HFF-Myc (cell line): ENCODE measurements at regions not wholly inside any gene's neighbourhood (a gene's known extent, or its start where the extent isn't known, plus 50 kb on each side); places are given as distances from the start of the nearest gene placed in this dataset.

Experiments used
- DNase-seq: peaks from one replicate; pipeline ENCODE4 v3.0.0-alpha.2; 2011; ENCODE audit warnings: low read depth; ENCODE audit errors: extremely low read depth
- H3K4me3 ChIP-seq: replicated peaks from 2 replicates; pipeline ENCODE4 v1.5.1; 2011; ENCODE audit warnings: low read depth, mild to moderate bottlenecking, control low read depth, low read length
- TF ChIP-seq, protein P1 (sequence below): IDR thresholded peaks from 2 replicates; pipeline ENCODE4 v1.5.1; 2012; ENCODE audit warnings: mild to moderate bottlenecking, low read depth, low read length, control low read depth; ENCODE audit errors: missing control alignments

DNA sequence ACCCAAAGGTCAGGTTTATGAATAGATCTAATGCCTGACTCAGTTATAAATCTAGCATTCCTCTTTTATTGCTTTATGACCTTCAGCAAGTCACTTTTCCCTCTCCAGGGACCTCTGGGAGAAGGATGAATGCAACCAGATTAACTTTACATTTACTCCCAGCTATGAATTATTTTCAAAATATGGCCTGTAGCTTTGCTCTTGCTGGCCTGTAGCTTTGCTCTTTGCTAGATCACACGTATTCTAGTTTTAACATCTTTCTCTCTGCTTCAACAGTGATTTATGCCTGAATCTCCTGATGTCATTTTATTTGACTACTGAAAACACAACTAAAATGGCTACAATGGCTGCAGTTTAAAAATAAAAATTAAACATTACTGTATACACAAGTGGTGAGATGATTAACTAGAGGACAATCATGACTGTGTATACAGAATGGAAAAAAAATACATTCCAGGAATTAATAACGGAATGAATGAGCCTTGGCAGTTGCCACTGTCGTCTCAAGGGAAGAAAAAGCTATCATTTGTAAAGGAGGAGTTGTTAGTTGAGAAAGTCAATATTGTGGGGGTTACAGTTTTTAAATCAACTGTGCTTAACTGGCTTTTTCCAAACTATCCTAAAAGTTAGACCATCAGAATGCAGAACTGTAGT lies 434.5 kb upstream of the GOT2 start:
- no peak for DNase-seq
- H3K4me3 ChIP-seq: no peak overlapping the region
- TF ChIP-seq, protein P1, sequence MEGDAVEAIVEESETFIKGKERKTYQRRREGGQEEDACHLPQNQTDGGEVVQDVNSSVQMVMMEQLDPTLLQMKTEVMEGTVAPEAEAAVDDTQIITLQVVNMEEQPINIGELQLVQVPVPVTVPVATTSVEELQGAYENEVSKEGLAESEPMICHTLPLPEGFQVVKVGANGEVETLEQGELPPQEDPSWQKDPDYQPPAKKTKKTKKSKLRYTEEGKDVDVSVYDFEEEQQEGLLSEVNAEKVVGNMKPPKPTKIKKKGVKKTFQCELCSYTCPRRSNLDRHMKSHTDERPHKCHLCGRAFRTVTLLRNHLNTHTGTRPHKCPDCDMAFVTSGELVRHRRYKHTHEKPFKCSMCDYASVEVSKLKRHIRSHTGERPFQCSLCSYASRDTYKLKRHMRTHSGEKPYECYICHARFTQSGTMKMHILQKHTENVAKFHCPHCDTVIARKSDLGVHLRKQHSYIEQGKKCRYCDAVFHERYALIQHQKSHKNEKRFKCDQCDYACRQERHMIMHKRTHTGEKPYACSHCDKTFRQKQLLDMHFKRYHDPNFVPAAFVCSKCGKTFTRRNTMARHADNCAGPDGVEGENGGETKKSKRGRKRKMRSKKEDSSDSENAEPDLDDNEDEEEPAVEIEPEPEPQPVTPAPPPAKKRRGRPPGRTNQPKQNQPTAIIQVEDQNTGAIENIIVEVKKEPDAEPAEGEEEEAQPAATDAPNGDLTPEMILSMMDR: no peak

DNA sequence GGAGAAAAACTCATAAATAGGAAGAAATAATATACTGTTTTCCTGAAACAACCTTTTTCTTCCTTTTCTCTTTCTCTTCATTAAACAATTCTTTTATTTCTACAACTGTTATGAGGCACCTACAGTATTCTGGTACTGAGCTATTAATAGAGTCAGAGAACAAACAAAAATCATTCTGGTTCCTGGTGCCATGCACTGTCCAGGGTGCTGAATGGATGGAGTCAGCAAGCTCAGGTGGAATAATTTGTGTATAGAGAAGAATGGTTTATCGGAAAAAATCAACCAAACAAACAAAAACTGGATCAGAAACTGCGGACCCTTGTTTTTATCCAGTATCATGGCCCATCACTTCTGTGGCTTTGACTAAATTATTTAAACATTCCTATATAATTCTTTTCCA lies 430.3 kb upstream of the GOT2 start:
- no peak overlapping the region for H3K4me3 ChIP-seq
- no peak for DNase-seq
- TF ChIP-seq, protein P1: no peak

DNA sequence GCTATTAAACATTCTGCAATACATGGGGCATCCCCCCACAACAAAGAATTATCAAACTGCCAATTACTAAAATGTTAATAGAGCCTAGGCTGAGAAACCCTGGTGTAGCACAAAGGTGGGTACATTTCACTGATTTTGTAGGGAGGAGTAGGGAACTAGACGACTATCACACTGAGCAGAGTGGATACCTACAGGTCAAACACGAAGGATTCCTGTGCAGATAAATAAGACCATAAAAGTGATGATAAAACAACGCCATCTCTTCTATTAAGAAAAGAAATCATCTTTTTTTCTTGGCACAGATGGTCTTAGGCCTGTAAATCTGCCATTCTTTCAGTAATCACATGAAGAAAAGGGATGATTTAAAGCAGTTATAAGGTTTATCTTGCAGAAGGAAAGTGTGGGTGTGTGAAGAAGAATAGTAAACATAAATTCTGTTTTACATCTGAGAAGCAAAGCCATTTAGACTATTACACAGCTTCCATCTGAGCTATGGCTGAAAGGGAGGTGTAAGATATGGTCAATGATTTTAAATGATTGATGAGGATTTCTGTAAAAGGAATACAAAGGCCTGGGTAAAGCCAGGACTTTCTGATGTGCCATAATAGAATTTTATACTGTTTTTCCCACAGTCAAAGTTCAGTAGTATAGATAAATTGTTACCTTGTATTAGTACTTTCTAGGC lies 429.4 kb upstream of the GOT2 start:
- TF ChIP-seq, protein P1: no peak
- H3K4me3 ChIP-seq: no peak overlapping the region
- no peak for DNase-seq

DNA sequence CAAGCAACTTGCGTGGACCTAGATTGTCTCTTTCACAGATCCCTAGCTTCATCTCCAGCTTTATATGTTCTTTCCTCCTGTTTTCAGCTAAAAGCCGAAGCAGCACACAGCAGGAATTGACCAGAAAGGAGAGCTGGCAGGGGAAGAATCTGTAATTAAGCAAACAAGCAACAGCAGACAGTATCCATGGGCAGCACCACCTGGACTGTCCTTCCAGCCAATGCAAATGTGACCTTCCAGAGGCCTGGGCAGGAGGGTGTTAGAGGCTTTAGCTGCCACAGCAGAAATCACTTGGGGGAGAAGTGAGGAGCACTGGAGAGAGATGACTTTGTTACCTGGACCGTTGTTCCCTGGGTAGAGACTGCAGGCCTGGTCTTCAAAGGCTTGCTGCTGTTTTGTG lies 427.6 kb upstream of the GOT2 start:
- TF ChIP-seq, protein P1: no peak
- DNase-seq: no peak

DNA sequence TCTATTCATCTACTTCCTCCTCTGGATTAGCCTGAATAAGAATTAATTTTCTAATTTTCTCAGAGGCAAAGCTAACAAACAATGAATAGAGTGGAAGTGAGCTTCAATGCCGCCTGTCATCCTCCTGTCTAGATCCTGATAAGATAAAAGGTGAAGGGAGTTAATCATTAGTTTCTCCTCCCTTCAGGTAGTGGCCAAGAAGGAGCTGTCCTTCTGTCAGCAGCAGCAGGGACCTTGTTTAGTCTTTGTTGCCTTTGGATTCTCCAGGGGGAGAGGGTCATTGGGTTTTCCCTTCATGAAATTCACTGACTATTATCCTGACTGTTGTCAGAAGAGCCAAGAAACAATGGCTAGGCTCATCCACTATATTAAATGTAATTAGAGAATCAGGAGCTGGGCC lies 420.2 kb upstream of the GOT2 start:
- H3K4me3 ChIP-seq: no peak overlapping the region
- DNase-seq: no peak
- TF ChIP-seq, protein P1: no peak

More for the DNA sequence above, 427.6 kb upstream of the GOT2 start:
- H3K4me3 ChIP-seq: no peak overlapping the region

DNA sequence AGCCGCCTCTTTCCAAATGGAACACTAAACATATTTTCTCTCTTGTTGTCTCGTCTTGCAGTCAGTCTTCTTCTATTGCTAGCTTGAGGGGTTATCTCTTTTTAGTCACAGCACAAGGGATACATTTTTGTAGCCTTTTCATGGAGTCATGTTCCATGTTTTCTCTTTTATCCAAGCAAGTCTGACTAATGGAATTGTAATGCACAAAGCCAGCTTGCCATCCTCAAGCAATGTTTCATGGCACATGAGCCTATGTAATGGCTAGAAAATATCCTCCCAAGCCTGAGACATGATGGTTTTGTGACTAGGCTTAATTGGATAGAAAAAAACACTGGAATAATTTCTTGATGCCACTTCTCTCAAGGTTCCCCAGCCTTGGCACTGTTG lies 414.6 kb upstream of the GOT2 start:
- no peak for DNase-seq
- TF ChIP-seq, protein P1: no peak

More for the DNA sequence above, 414.6 kb upstream of the GOT2 start:
- H3K4me3 ChIP-seq: no peak overlapping the region
